Osteocyte (in vitro differentiated cells): ENCODE measurements at regions not wholly inside any gene's neighbourhood (a gene's known extent, or its start where the extent isn't known, plus 50 kb on each side); places are given as distances from the start of the nearest gene placed in this dataset.

Experiments used
- DNase-seq: peaks from one replicate; pipeline ENCODE4 v3.0.0; 2021; ENCODE audit warnings: mixed read lengths; ENCODE audit not compliant: unreplicated experiment; ENCODE audit errors: extremely low spot score
- H3K27ac Mint-ChIP-seq: one replicate; pipeline ENCODE4 v1.8.0; 2021; ENCODE audit warnings: mild to moderate bottlenecking, mixed read lengths; ENCODE audit not compliant: unreplicated experiment
- H3K27me3 Mint-ChIP-seq: one replicate; pipeline ENCODE4 v1.8.0; 2021; ENCODE audit warnings: mixed read lengths; ENCODE audit not compliant: unreplicated experiment
- H3K36me3 Mint-ChIP-seq: one replicate; pipeline ENCODE4 v1.8.0; 2021; ENCODE audit warnings: mixed read lengths; ENCODE audit not compliant: unreplicated experiment
- H3K4me1 Mint-ChIP-seq: one replicate; pipeline ENCODE4 v1.8.0; 2021; ENCODE audit warnings: mixed read lengths; ENCODE audit not compliant: unreplicated experiment
- H3K4me3 Mint-ChIP-seq: one replicate; pipeline ENCODE4 v1.8.0; 2021; ENCODE audit warnings: mild to moderate bottlenecking, moderate library complexity, mixed read lengths; ENCODE audit not compliant: unreplicated experiment
- H3K9me3 Mint-ChIP-seq: one replicate; pipeline ENCODE4 v1.8.0; 2021; ENCODE audit warnings: mixed read lengths; ENCODE audit not compliant: unreplicated experiment
- CTCF ChIP-seq: fragments of 200-600 bp; sonication (generic); IDR thresholded peaks from 2 replicates; pipeline ENCODE4 v1.5.0; 2021; ENCODE audit warnings: antibody characterized with exemption, mild to moderate bottlenecking, moderate library complexity

- TF ChIP-seq CTCF: no peak
- peaks cover 64% of the 10 kb centered on the region for H3K4me1 Mint-ChIP-seq
- H3K36me3 Mint-ChIP-seq: peaks cover 11% of the 10 kb centered on the region
- H3K27ac Mint-ChIP-seq: peak overlapping the region; percentile 80
- no peak for DNase-seq
- peaks cover 17% of the 10 kb centered on the region for H3K9me3 Mint-ChIP-seq
- H3K27me3 Mint-ChIP-seq: no peaks in the 10 kb centered on the region
- H3K4me3 Mint-ChIP-seq: no peak overlapping the region
These were observed 852.0 kb upstream of the CDH6 start for GRCh38 chr5:30341466-30341865.

- Mint-ChIP-seq H3K4me3 (no peak overlapping the region), H3K36me3 (peaks cover 12% of the 10 kb centered on the region), H3K27me3 (no peaks in the 10 kb centered on the region), H3K4me1 (peaks cover 51% of the 10 kb centered on the region), H3K9me3 (peaks cover 22% of the 10 kb centered on the region), H3K27ac (peak overlapping the region; percentile 64)
- DNase-seq: no peak
- no peak for TF ChIP-seq CTCF
These were observed 856.4 kb upstream of the CDH6 start for GRCh38 chr5:30337084-30337573.

GRCh38 chr5:30331534-30331933 lies 862.0 kb upstream of the CDH6 start:
- H3K36me3 Mint-ChIP-seq: peaks cover 9% of the 10 kb centered on the region
- no peaks in the 10 kb centered on the region for H3K27me3 Mint-ChIP-seq
- H3K4me3 Mint-ChIP-seq: no peak overlapping the region
- DNase-seq: no peak
- no peak overlapping the region for H3K27ac Mint-ChIP-seq
- no peak for TF ChIP-seq CTCF
- peaks cover 32% of the 10 kb centered on the region for H3K9me3 Mint-ChIP-seq
- H3K4me1 Mint-ChIP-seq: peaks cover 9% of the 10 kb centered on the region

GRCh38 chr5:30325795-30326194 lies 867.7 kb upstream of the CDH6 start:
- Mint-ChIP-seq H3K27ac (no peak overlapping the region), H3K27me3 (no peaks in the 10 kb centered on the region), H3K4me1 (peaks cover 19% of the 10 kb centered on the region), H3K36me3 (no peaks in the 10 kb centered on the region), H3K4me3 (no peak overlapping the region), H3K9me3 (peaks cover 10% of the 10 kb centered on the region)
- no peak for TF ChIP-seq CTCF
- no peak for DNase-seq

GRCh38 chr5:30324083-30324482 lies 869.4 kb upstream of the CDH6 start:
- peak; percentile 5 for TF ChIP-seq CTCF
- no peak overlapping the region for H3K4me3 Mint-ChIP-seq
- H3K27me3 Mint-ChIP-seq: no peaks in the 10 kb centered on the region
- no peaks in the 10 kb centered on the region for H3K36me3 Mint-ChIP-seq
- H3K4me1 Mint-ChIP-seq: peaks cover 15% of the 10 kb centered on the region
- H3K27ac Mint-ChIP-seq: no peak overlapping the region
- no peak for DNase-seq
- peaks cover 3% of the 10 kb centered on the region for H3K9me3 Mint-ChIP-seq
